ENCODE measurements at regions not wholly inside any gene's neighbourhood (a gene's known extent, or its start where the extent isn't known, plus 50 kb on each side); places are given as distances from the start of the nearest gene placed in this dataset.
A peak's percentile ranks its signal among the peaks of the same experiment; 100 is the strongest.

DNA sequence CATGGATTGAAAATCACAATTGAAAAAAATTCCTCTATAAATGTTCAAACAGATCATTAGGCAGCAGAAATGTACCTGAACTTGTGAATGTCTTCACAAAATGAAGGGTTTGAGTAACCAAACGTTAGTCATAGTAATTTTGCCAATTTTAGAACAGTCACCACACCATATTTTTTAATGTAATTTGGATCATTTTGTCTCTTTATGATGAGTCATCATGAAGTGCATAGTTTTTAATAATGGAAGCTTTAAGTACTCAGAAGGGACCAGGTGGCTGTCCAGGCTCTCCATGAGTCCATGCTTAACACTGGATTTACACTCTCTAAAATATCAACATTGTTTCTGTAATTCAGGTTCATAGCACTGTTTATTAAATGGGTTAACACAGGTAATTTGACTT is 219.2 kb downstream of the ETV1 start:
- in situ Hi-C loops (cut with MboI; ENCODE audit: low pct_unique_long_range_greater_than_20kb in 2 of 9, low sequenced_read_pairs in 9 of 9, unreplicated experiment in 9 of 9): loop anchor here in 1 of 9 experiments (25.0 kb wide), 1 partner anchor 692 kb away; no protein-coding TSS in a partner anchor
- no peaks in the 10 kb centered on the region for H3K4me1 ChIP-seq (replicated peaks in 1 of 2)
- ATAC-seq (replicated peaks in 6 of 8): no peak
- no peak overlapping the region for H3K27ac ChIP-seq
- 0 to 82% (median 50%) methylated on average over 1 of the region's 1 CpG; no CpG with 5 or more reads in 3 of the 10 experiments for WGBS, 10 experiments
- H3K4me3 ChIP-seq: no peak overlapping the region

GRCh38 chr7:13774976-13775375 is 214.5 kb downstream of the ETV1 start:
- ATAC-seq (replicated peaks in 6 of 8): no peak

GRCh38 chr7:13777242-13777641 is 212.2 kb downstream of the ETV1 start:
- no peak for ATAC-seq (replicated peaks in 6 of 8)

More at GRCh38 chr7:13774976-13775375, 214.5 kb downstream of the ETV1 start:
- 80 to 100% (median 93%) methylated on average over 1 to 2 of the region's 2 CpGs; no CpG with 5 or more reads in 3 of the 10 experiments for WGBS, 10 experiments
- no peak overlapping the region for H3K27ac ChIP-seq
- H3K4me3 ChIP-seq: no peak overlapping the region
- in situ Hi-C loops (cut with MboI; ENCODE audit: low pct_unique_long_range_greater_than_20kb in 2 of 9, low sequenced_read_pairs in 9 of 9, unreplicated experiment in 9 of 9): loop anchor here in 1 of 9 experiments (25.0 kb wide), 1 partner anchor 687 kb away; no protein-coding TSS in a partner anchor
- no peaks in the 10 kb centered on the region for H3K4me1 ChIP-seq (replicated peaks in 1 of 2)

DNA sequence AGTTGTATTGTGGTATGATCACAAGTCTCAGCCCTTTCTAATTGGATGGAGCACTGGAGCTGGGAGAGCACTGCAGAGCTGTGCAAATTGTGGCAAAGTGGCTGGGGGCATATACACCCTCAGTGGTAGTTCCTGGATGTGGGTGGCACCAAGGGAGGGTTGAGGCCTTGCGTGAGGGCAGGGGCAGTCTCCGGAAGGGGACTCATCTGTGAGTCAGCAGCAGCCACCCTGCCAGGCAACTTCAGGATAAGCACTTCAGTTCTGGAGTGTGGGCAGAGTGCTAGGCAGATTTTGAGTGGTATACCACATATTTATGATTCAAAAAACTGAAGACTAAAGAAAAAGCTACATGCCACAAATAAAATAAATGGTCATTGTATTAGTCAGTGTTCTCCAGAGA is 210.5 kb downstream of the ETV1 start:
- no peak overlapping the region for H3K27ac ChIP-seq
- WGBS, 10 experiments: 20 to 83% (median 54%) methylated on average over 1 to 2 of the region's 2 CpGs; no CpG with 5 or more reads in 6 of the 10 experiments
- ATAC-seq (replicated peaks in 6 of 8): no peak
- H3K4me1 ChIP-seq (replicated peaks in 1 of 2): no peaks in the 10 kb centered on the region
- H3K4me3 ChIP-seq: no peak overlapping the region
- in situ Hi-C loops (cut with MboI; ENCODE audit: low pct_unique_long_range_greater_than_20kb in 2 of 9, low sequenced_read_pairs in 9 of 9, unreplicated experiment in 9 of 9): no loop called here

More at GRCh38 chr7:13777242-13777641, 212.2 kb downstream of the ETV1 start:
- no peaks in the 10 kb centered on the region for H3K4me1 ChIP-seq (replicated peaks in 1 of 2)
- 39 to 100% (median 91%) methylated on average over 1 to 3 of the region's 3 CpGs; no CpG with 5 or more reads in 2 of the 10 experiments for WGBS, 10 experiments
- in situ Hi-C loops (cut with MboI; ENCODE audit: low pct_unique_long_range_greater_than_20kb in 2 of 9, low sequenced_read_pairs in 9 of 9, unreplicated experiment in 9 of 9): no loop called here
- H3K4me3 ChIP-seq: no peak overlapping the region
- H3K27ac ChIP-seq: no peak overlapping the region

GRCh38 chr7:13790611-13791010 is 198.9 kb downstream of the ETV1 start:
- H3K4me1 ChIP-seq (replicated peaks in 1 of 2): no peaks in the 10 kb centered on the region
- in situ Hi-C loops (cut with MboI; ENCODE audit: low pct_unique_long_range_greater_than_20kb in 2 of 9, low sequenced_read_pairs in 9 of 9, unreplicated experiment in 9 of 9): no loop called here
- no peak overlapping the region for H3K4me3 ChIP-seq
- ATAC-seq (replicated peaks in 6 of 8): no peak
- no peak overlapping the region for H3K27ac ChIP-seq
- 60 to 100% (median 88%) methylated on average over 1 to 5 of the region's 5 CpGs for WGBS, 10 experiments

DNA sequence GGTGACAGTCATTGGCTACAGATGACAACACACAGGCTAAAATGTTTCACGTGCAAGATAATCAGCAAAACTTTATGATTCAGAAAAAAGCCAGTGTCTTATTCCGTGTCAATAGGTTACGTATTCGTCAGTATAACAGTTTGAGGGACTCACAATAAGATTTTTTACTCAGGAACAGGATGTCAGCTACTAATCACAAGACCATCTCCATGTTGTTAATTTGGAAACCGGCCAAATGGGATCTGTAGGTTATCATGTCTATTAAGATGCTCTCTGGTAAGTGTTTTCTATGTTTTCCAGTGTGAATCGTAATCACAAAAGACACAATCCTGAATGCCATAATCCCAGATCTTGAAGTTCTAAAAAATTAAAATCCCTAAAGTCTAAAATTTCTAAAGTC is 197.3 kb downstream of the ETV1 start:
- in situ Hi-C loops (cut with MboI; ENCODE audit: low pct_unique_long_range_greater_than_20kb in 2 of 9, low sequenced_read_pairs in 9 of 9, unreplicated experiment in 9 of 9): no loop called here
- 60 to 100% (median 87%) methylated on average over 1 to 6 of the region's 6 CpGs for WGBS, 10 experiments
- ATAC-seq (replicated peaks in 6 of 8): no peak

GRCh38 chr7:13793926-13794325 is 195.5 kb downstream of the ETV1 start:
- WGBS, 10 experiments: 50 to 100% (median 92%) methylated on average over 1 to 4 of the region's 4 CpGs; no CpG with 5 or more reads in 4 of the 10 experiments
- ATAC-seq (replicated peaks in 6 of 8): no peak
- H3K4me1 ChIP-seq (replicated peaks in 1 of 2): no peaks in the 10 kb centered on the region
- H3K27ac ChIP-seq: no peak overlapping the region
- no peak overlapping the region for H3K4me3 ChIP-seq
- in situ Hi-C loops (cut with MboI; ENCODE audit: low pct_unique_long_range_greater_than_20kb in 2 of 9, low sequenced_read_pairs in 9 of 9, unreplicated experiment in 9 of 9): no loop called here

More for the DNA sequence above, 197.3 kb downstream of the ETV1 start:
- Histone ChIP-seq H3K27ac (no peak overlapping the region), H3K4me1 (replicated peaks in 1 of 2) (no peaks in the 10 kb centered on the region), H3K4me3 (no peak overlapping the region)

DNA sequence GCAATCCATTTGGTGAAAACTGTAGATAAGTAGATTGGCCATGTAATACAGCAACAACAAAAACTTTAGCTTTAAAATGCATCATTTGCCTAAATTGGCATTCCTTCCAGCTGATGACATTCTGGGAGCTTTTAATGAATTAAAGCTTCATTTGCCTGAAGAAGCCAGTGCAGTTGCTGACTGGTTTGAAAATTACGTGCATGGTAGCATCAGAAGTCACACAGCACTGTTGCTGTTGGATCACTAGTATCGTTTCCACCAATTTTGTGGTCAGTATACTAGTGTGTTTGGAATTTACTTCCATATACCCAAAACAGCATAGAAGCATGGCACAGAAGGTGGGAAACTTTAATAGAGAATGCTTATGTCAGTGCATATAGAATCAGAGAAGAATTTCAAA is 194.9 kb downstream of the ETV1 start:
- WGBS, 10 experiments: 0 to 100% (median 98%) methylated on average over 1 to 2 of the region's 2 CpGs; no CpG with 5 or more reads in 4 of the 10 experiments
- ATAC-seq (replicated peaks in 6 of 8): no peak
- Histone ChIP-seq H3K4me3 (no peak overlapping the region), H3K4me1 (replicated peaks in 1 of 2) (no peaks in the 10 kb centered on the region), H3K27ac (no peak overlapping the region)
- in situ Hi-C loops (cut with MboI; ENCODE audit: low pct_unique_long_range_greater_than_20kb in 2 of 9, low sequenced_read_pairs in 9 of 9, unreplicated experiment in 9 of 9): no loop called here

DNA sequence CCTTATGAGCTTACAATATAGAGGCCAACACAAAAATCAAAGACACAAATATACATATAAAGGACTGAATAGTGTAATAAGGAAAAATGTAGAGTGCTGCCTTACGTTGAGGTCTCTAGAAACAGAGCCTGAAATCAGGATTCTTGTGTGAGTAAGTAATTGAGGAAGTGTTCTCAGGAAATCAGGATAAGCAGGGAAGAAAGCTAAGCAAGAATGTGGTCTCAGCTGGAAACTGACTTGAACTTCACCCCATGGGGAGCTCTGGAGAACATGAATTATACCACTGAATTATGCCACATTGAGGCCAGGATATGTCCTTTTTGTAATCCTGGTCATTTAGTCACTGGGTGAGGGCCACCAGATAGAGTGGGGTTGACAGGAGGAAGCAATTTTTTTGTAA is 191.9 kb downstream of the ETV1 start:
- Histone ChIP-seq H3K27ac (no peak overlapping the region), H3K4me3 (no peak overlapping the region), H3K4me1 (replicated peaks in 1 of 2) (peaks cover 0 to 4% of the 10 kb centered on the region in 2 donors)
- in situ Hi-C loops (cut with MboI; ENCODE audit: low pct_unique_long_range_greater_than_20kb in 2 of 9, low sequenced_read_pairs in 9 of 9, unreplicated experiment in 9 of 9): no loop called here
- ATAC-seq (replicated peaks in 6 of 8): no peak
- 14 to 100% (median 63%) methylated on average over 1 of the region's 1 CpG; no CpG with 5 or more reads in 4 of the 10 experiments for WGBS, 10 experiments

GRCh38 chr7:13800694-13801448 is 188.6 kb downstream of the ETV1 start:
- in situ Hi-C loops (cut with MboI; ENCODE audit: low pct_unique_long_range_greater_than_20kb in 2 of 9, low sequenced_read_pairs in 9 of 9, unreplicated experiment in 9 of 9): no loop called here
- ATAC-seq (replicated peaks in 6 of 8): peak in 7 of 8 experiments; percentile 72 to 100 (median 98)
- H3K4me3 ChIP-seq: no peak overlapping the region
- peaks cover 0 to 4% of the 10 kb centered on the region in 2 donors for H3K4me1 ChIP-seq (replicated peaks in 1 of 2)
- 49 to 100% (median 73%) methylated on average over 1 to 6 of the region's 6 CpGs for WGBS, 10 experiments
- no peak overlapping the region for H3K27ac ChIP-seq

DNA sequence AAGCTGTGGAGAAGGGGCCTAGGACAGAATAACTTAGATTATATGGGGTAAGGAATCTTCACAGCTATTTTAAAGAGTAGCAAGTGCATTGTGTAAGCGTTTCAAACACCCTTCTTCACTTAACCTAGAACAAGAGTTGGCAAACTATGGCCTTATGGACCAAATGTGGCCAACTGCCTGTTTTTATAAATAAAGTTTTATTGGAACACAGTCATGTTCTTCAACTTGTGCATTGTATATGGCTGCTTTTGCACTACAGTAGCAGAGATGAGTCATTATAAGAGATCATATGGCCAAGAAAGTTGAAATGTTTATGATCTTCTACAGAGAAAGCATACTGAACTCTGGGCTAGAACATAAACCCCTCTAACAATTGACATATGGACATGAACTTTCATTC is 187.8 kb downstream of the ETV1 start:
- 29 to 100% (median 73%) methylated on average over 1 of the region's 1 CpG; no CpG with 5 or more reads in 4 of the 10 experiments for WGBS, 10 experiments
- H3K4me1 ChIP-seq (replicated peaks in 1 of 2): peaks cover 0 to 4% of the 10 kb centered on the region in 2 donors
- no peak overlapping the region for H3K27ac ChIP-seq
- ATAC-seq (replicated peaks in 6 of 8): no peak
- no peak overlapping the region for H3K4me3 ChIP-seq
- in situ Hi-C loops (cut with MboI; ENCODE audit: low pct_unique_long_range_greater_than_20kb in 2 of 9, low sequenced_read_pairs in 9 of 9, unreplicated experiment in 9 of 9): no loop called here

DNA sequence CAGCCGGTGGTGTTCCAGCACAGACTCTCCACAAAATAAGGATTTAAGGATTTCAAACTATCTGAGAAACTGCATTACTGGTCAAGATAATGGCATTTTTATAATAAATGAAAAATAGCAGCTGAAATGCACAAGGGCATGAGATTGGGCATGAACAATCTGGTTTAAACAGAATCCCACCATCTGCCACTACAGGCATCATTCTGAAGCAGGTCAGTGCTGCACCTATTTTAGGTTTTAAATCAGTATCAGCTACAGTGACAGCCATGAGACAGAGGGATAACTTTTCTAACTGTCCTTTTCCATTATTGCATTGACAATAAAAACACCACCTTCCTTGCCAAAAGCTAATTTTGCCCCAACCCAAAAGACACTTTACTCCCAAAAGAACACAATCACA is 186.8 kb downstream of the ETV1 start:
- Histone ChIP-seq H3K4me1 (replicated peaks in 1 of 2) (peaks cover 0 to 4% of the 10 kb centered on the region in 2 donors), H3K4me3 (no peak overlapping the region), H3K27ac (no peak overlapping the region)
- in situ Hi-C loops (cut with MboI; ENCODE audit: low pct_unique_long_range_greater_than_20kb in 2 of 9, low sequenced_read_pairs in 9 of 9, unreplicated experiment in 9 of 9): no loop called here
- no peak for ATAC-seq (replicated peaks in 6 of 8)
- WGBS, 10 experiments: 67 to 100% (median 90%) methylated on average over 1 of the region's 1 CpG; no CpG with 5 or more reads in 5 of the 10 experiments

DNA sequence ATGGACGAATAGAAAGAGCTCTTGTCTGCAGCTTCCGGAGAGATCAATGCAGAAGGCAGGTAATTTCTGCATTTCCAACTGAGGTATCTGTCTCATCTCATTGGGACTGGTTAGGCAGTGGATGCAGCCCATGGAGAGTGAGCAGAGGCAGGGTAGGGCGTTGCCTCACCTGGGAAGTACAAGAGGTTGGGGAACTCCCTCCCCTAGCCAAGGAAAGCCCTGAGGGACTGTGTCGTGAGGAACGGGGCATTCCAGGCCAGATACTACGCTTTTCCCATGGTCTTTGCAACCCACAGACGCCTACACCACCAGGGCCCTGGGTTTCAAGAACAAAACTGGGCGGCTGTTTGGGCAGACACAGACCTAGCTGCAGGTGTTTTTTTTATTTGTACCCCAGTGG is 186.3 kb downstream of the ETV1 start:
- H3K4me3 ChIP-seq: no peak overlapping the region
- H3K4me1 ChIP-seq (replicated peaks in 1 of 2): peaks cover 0 to 4% of the 10 kb centered on the region in 2 donors
- in situ Hi-C loops (cut with MboI; ENCODE audit: low pct_unique_long_range_greater_than_20kb in 2 of 9, low sequenced_read_pairs in 9 of 9, unreplicated experiment in 9 of 9): no loop called here
- WGBS, 10 experiments: 50 to 100% (median 88%) methylated on average over 1 to 8 of the region's 8 CpGs; no CpG with 5 or more reads in 2 of the 10 experiments
- no peak for ATAC-seq (replicated peaks in 6 of 8)
- no peak overlapping the region for H3K27ac ChIP-seq

Measured in motor neuron (in vitro differentiated cells).